Uterus (tissue), 3 donors: ENCODE measurements at regions not wholly inside any gene's neighbourhood (a gene's known extent, or its start where the extent isn't known, plus 50 kb on each side); places are given as distances from the start of the nearest gene placed in this dataset.

Source experiments
- DNase-seq, 2 donors: peaks; one replicate each; pipeline ENCODE4 v3.0.0-alpha.2; 2019 to 2020
- H3K27ac ChIP-seq, 2 donors: fragments of 200-600 bp; sonication (generic); 1 replicate in 1 of 2; 2 replicates in 1 of 2; pipeline ENCODE4 v1.5.1; 2016 to 2018
- H3K27me3 ChIP-seq, 2 donors: fragments of 200-600 bp; sonication (generic); one replicate each; pipeline ENCODE4 v1.5.1; 2018 to 2019; ENCODE audit warnings: control low read depth in 1 of 2
- H3K36me3 ChIP-seq, 2 donors: fragments of 200-600 bp; sonication (generic); one replicate each; pipeline ENCODE4 v1.5.1; 2019; ENCODE audit warnings: control low read depth in 1 of 2
- H3K4me1 ChIP-seq, 2 donors: fragments of 200-600 bp; sonication (generic); one replicate each; pipeline ENCODE4 v1.5.1; 2018 to 2019; ENCODE audit warnings: control low read depth in 1 of 2
- H3K4me3 ChIP-seq, 2 donors: fragments of 200-600 bp; sonication (generic); 1 replicate in 1 of 2; 2 replicates in 1 of 2; pipeline ENCODE4 v1.5.1; 2018 to 2019; ENCODE audit warnings: mild to moderate bottlenecking in 1 of 2
- H3K9me3 ChIP-seq, 2 donors: fragments of 200-600 bp; sonication (generic); one replicate each; pipeline ENCODE4 v1.5.1; 2019; ENCODE audit warnings: control low read depth in 1 of 2
- CTCF ChIP-seq, 4 experiments: fragments of 200-600 bp in 2 of 4; fragments of 450-650 bp in 2 of 4; sonication (generic) in 2 of 4; IDR thresholded peaks; one replicate each; pipeline ENCODE4 v1.5.1; 2016 to 2019; ENCODE audit warnings: antibody characterized with exemption in 4 of 4, mild to moderate bottlenecking in 2 of 4, moderate library complexity in 1 of 4
- POLR2A ChIP-seq, 2 donors: fragments of 450-650 bp; IDR thresholded peaks; one replicate each; pipeline ENCODE4 v1.6.1; 2016; ENCODE audit warnings: antibody characterized with exemption in 2 of 2, mild to moderate bottlenecking in 1 of 2, moderate library complexity in 1 of 2
- intact Hi-C: fragments of 100-400 bp; cut with DNase I; formaldehyde crosslinking; loops from one replicate; pipeline ENCODE4 v1.15.1; 2023; ENCODE audit warnings: low total_unique reads
- donor health status: DM: yes; HTN: yes; CAD: no.

- H3K4me1 ChIP-seq: no peaks in the 10 kb centered on the region
- H3K36me3 ChIP-seq: no peaks in the 10 kb centered on the region
- DNase-seq: no peak
- H3K27ac ChIP-seq: no peak overlapping the region
- no peaks in the 10 kb centered on the region for H3K9me3 ChIP-seq
- no peaks in the 10 kb centered on the region for H3K27me3 ChIP-seq
- no peak for TF ChIP-seq CTCF (IDR thresholded peaks at IDR 0.05)
- no peak for TF ChIP-seq POLR2A (IDR thresholded peaks at IDR 0.05)
- H3K4me3 ChIP-seq: no peak overlapping the region
- intact Hi-C loops: no loop called here
Observed at GRCh38 chr1:208668991-208669390, 424.8 kb upstream of the PLXNA2 start.

GRCh38 chr1:208670778-208671177, 426.6 kb upstream of the PLXNA2 start:
- Histone ChIP-seq H3K4me3 (no peak overlapping the region), H3K27me3 (no peaks in the 10 kb centered on the region), H3K36me3 (no peaks in the 10 kb centered on the region), H3K9me3 (no peaks in the 10 kb centered on the region), H3K27ac (no peak overlapping the region), H3K4me1 (no peaks in the 10 kb centered on the region)
- intact Hi-C loops: no loop called here
- no peak for DNase-seq
- TF ChIP-seq CTCF (IDR thresholded peaks at IDR 0.05): no peak

GRCh38 chr1:208681878-208682663, 437.9 kb upstream of the PLXNA2 start:
- Histone ChIP-seq H3K27me3 (no peaks in the 10 kb centered on the region), H3K27ac (no peak overlapping the region), H3K36me3 (no peaks in the 10 kb centered on the region), H3K4me3 (no peak overlapping the region), H3K4me1 (no peaks in the 10 kb centered on the region), H3K9me3 (no peaks in the 10 kb centered on the region)
- intact Hi-C loops: no loop called here
- TF ChIP-seq CTCF (IDR thresholded peaks at IDR 0.05) (no peak), POLR2A (IDR thresholded peaks at IDR 0.05) (no peak)
- DNase-seq: no peak

- no peak for TF ChIP-seq CTCF (IDR thresholded peaks at IDR 0.05)
- no peak for TF ChIP-seq POLR2A (IDR thresholded peaks at IDR 0.05)
- intact Hi-C loops: no loop called here
- H3K4me1 ChIP-seq: no peaks in the 10 kb centered on the region
- H3K27me3 ChIP-seq: no peaks in the 10 kb centered on the region
- no peak for DNase-seq
- H3K4me3 ChIP-seq: no peak overlapping the region
- H3K9me3 ChIP-seq: no peaks in the 10 kb centered on the region
- no peak overlapping the region for H3K27ac ChIP-seq
- H3K36me3 ChIP-seq: no peaks in the 10 kb centered on the region
Observed at GRCh38 chr1:208682664-208683013, 438.5 kb upstream of the PLXNA2 start.

- intact Hi-C loops: no loop called here
- Histone ChIP-seq H3K36me3 (no peaks in the 10 kb centered on the region), H3K9me3 (no peaks in the 10 kb centered on the region), H3K4me1 (no peaks in the 10 kb centered on the region), H3K27ac (no peak overlapping the region), H3K27me3 (no peaks in the 10 kb centered on the region), H3K4me3 (no peak overlapping the region)
- no peak for TF ChIP-seq CTCF (IDR thresholded peaks at IDR 0.05)
- TF ChIP-seq POLR2A (IDR thresholded peaks at IDR 0.05): no peak
- no peak for DNase-seq
Observed at GRCh38 chr1:208683141-208683540, 439.0 kb upstream of the PLXNA2 start.
